Kidney epithelial cell (primary cell): ENCODE measurements at regions not wholly inside any gene's neighbourhood (a gene's known extent, or its start where the extent isn't known, plus 50 kb on each side); places are given as distances from the start of the nearest gene placed in this dataset.

Experiments
- DNase-seq: peaks from one replicate; pipeline ENCODE4 v3.0.0-alpha.2; 2010; ENCODE audit warnings: low read depth
- H3K27me3 ChIP-seq: 2 replicates; pipeline ENCODE4 v1.6.0; 2011; ENCODE audit warnings: low read length; ENCODE audit not compliant: control insufficient read depth, insufficient read depth
- H3K36me3 ChIP-seq: 2 replicates; pipeline ENCODE4 v1.5.1; 2011; ENCODE audit warnings: low read length; ENCODE audit not compliant: control insufficient read depth, insufficient read depth
- H3K4me3 ChIP-seq: 2 replicates; pipeline ENCODE4 v1.5.1; 2011; ENCODE audit warnings: low read depth, mild to moderate bottlenecking, control low read depth, low read length
- CTCF ChIP-seq: IDR thresholded peaks from 2 replicates; pipeline ENCODE4 v1.5.1; 2011; ENCODE audit warnings: mild to moderate bottlenecking, moderate library complexity, low read length, control low read depth, inconsistent platforms; ENCODE audit not compliant: insufficient read depth, poor library complexity, severe bottlenecking

- no peaks in the 10 kb centered on the region for H3K27me3 ChIP-seq
- no peak overlapping the region for H3K4me3 ChIP-seq
- TF ChIP-seq CTCF, result no peak
- DNase-seq, result no peak
- no peaks in the 10 kb centered on the region for H3K36me3 ChIP-seq
Observed at GRCh38 chr1:5010236-5010635, 355.8 kb downstream of the AJAP1 start.

- DNase-seq, result no peak
- no peaks in the 10 kb centered on the region for H3K36me3 ChIP-seq
- no peaks in the 10 kb centered on the region for H3K27me3 ChIP-seq
- no peak overlapping the region for H3K4me3 ChIP-seq
- TF ChIP-seq CTCF, result no peak
Observed at GRCh38 chr1:5009376-5010065, 355.1 kb downstream of the AJAP1 start.

GRCh38 chr1:5005171-5005570 lies 350.8 kb downstream of the AJAP1 start:
- H3K4me3 ChIP-seq, result no peak overlapping the region
- DNase-seq, result no peak
- TF ChIP-seq CTCF, result no peak
- no peaks in the 10 kb centered on the region for H3K36me3 ChIP-seq
- no peaks in the 10 kb centered on the region for H3K27me3 ChIP-seq

GRCh38 chr1:5002676-5003075 lies 348.3 kb downstream of the AJAP1 start:
- DNase-seq, result no peak
- no peaks in the 10 kb centered on the region for H3K27me3 ChIP-seq
- H3K36me3 ChIP-seq, result no peaks in the 10 kb centered on the region
- TF ChIP-seq CTCF, result no peak
- H3K4me3 ChIP-seq, result no peak overlapping the region

GRCh38 chr1:5001466-5001865 lies 347.1 kb downstream of the AJAP1 start:
- TF ChIP-seq CTCF, result no peak
- H3K36me3 ChIP-seq, result no peaks in the 10 kb centered on the region
- H3K4me3 ChIP-seq, result no peak overlapping the region
- no peak for DNase-seq
- H3K27me3 ChIP-seq, result no peaks in the 10 kb centered on the region

- H3K27me3 ChIP-seq, result no peaks in the 10 kb centered on the region
- no peaks in the 10 kb centered on the region for H3K36me3 ChIP-seq
- no peak for DNase-seq
- no peak overlapping the region for H3K4me3 ChIP-seq
- TF ChIP-seq CTCF, result no peak
Observed at GRCh38 chr1:4986306-4986705, 331.9 kb downstream of the AJAP1 start.
